ENCODE measurements at regions not wholly inside any gene's neighbourhood (a gene's known extent, or its start where the extent isn't known, plus 50 kb on each side); places are given as distances from the start of the nearest gene placed in this dataset.
"Not testable (repeated sequence)": the region's sequence is repeated elsewhere in the genome, so short reads cannot be mapped to it uniquely, and the experiment has no call there.

DNA sequence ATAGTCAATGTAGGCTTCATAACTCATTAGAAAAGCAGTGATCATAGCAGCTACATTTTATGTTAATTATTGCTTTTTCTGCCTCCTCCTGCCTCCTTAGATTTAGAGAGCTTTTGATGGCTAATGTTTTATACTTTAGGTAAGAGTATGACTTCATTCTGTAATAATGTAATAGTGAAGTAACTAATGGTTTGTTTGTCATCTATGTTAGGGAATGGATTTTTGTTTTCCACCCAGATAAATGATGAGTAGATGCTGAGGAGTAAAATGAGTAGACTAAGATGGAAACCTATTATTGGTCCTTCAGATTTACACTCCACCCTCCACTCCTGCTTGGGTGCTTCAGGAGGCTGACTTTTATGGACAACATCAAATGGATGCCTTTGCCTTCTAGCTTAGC lies 170.6 kb downstream of the CTH start:
- intact Hi-C loops (cut with micrococcal nuclease) = no loop called here
- DNase-seq (ENCODE audit: low spot score) = no peak
- no peak overlapping the region for H3K27ac Mint-ChIP-seq
- H3K4me3 Mint-ChIP-seq = no peak overlapping the region
- no peaks in the 10 kb centered on the region for H3K9me3 Mint-ChIP-seq
- no peaks in the 10 kb centered on the region for H3K36me3 Mint-ChIP-seq (ENCODE audit: low read depth)
- H3K27me3 Mint-ChIP-seq (ENCODE audit: insufficient read depth) = peaks cover 2% of the 10 kb centered on the region
- H3K4me1 Mint-ChIP-seq (ENCODE audit: low read depth) = no peaks in the 10 kb centered on the region

DNA sequence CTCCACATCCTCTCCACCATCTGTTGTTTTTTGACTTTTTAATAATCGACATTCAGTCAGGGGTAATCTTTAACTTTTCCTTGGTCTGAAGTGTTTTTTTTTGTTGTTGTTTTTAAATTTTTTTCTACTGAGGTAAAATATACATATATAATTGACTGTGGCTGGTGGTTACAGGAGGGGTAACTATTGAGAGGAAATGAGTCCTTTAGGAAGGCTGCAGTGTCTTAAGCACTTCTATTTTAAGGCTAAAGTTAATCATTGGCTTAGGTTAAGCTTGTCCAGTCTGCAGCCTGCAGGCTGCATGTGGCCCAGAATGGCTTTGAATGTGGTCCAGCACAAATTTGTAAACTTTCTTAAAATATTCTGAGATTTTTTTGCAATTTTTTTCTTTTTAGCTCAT lies 172.5 kb downstream of the CTH start:
- Mint-ChIP-seq H3K9me3 (no peaks in the 10 kb centered on the region), H3K36me3 (ENCODE audit: low read depth) (no peaks in the 10 kb centered on the region), H3K27ac (no peak overlapping the region), H3K4me3 (no peak overlapping the region), H3K4me1 (ENCODE audit: low read depth) (no peaks in the 10 kb centered on the region), H3K27me3 (ENCODE audit: insufficient read depth) (peaks cover 2% of the 10 kb centered on the region)
- intact Hi-C loops (cut with micrococcal nuclease) = no loop called here
- no peak for DNase-seq (ENCODE audit: low spot score)

GRCh38 chr1:70586046-70586445 lies 175.0 kb downstream of the CTH start:
- no peak for DNase-seq (ENCODE audit: low spot score)
- H3K36me3 Mint-ChIP-seq (ENCODE audit: low read depth) = no peaks in the 10 kb centered on the region
- intact Hi-C loops (cut with micrococcal nuclease) = no loop called here
- no peak overlapping the region for H3K4me3 Mint-ChIP-seq
- H3K9me3 Mint-ChIP-seq = no peaks in the 10 kb centered on the region
- no peaks in the 10 kb centered on the region for H3K4me1 Mint-ChIP-seq (ENCODE audit: low read depth)
- H3K27me3 Mint-ChIP-seq (ENCODE audit: insufficient read depth) = peaks cover 2% of the 10 kb centered on the region
- H3K27ac Mint-ChIP-seq = no peak overlapping the region

- Mint-ChIP-seq H3K4me1 (ENCODE audit: low read depth) (no peaks in the 10 kb centered on the region), H3K4me3 (no peak overlapping the region), H3K9me3 (no peaks in the 10 kb centered on the region), H3K36me3 (ENCODE audit: low read depth) (no peaks in the 10 kb centered on the region), H3K27me3 (ENCODE audit: insufficient read depth) (peaks cover 2% of the 10 kb centered on the region), H3K27ac (no peak overlapping the region)
- DNase-seq (ENCODE audit: low spot score) = no peak
- intact Hi-C loops (cut with micrococcal nuclease) = no loop called here
Observed at GRCh38 chr1:70587872-70588366, 176.9 kb downstream of the CTH start.

- intact Hi-C loops (cut with micrococcal nuclease); H3K4me3 Mint-ChIP-seq; H3K27me3 Mint-ChIP-seq (ENCODE audit: insufficient read depth); H3K27ac Mint-ChIP-seq; H3K36me3 Mint-ChIP-seq (ENCODE audit: low read depth); H3K4me1 Mint-ChIP-seq (ENCODE audit: low read depth); H3K9me3 Mint-ChIP-seq; DNase-seq (ENCODE audit: low spot score): not testable (repeated sequence)
Observed at GRCh38 chr1:70593551-70593950, 182.5 kb downstream of the CTH start.

- Mint-ChIP-seq H3K36me3 (ENCODE audit: low read depth) (no peaks in the 10 kb centered on the region), H3K27ac (no peak overlapping the region), H3K4me1 (ENCODE audit: low read depth) (no peaks in the 10 kb centered on the region), H3K27me3 (ENCODE audit: insufficient read depth) (no peaks in the 10 kb centered on the region), H3K9me3 (no peaks in the 10 kb centered on the region), H3K4me3 (no peak overlapping the region)
- no peak for DNase-seq (ENCODE audit: low spot score)
- intact Hi-C loops (cut with micrococcal nuclease) = no loop called here
Observed at GRCh38 chr1:70608815-70609214, 197.7 kb downstream of the CTH start.

GRCh38 chr1:70610164-70610563 lies 199.1 kb downstream of the CTH start:
- H3K36me3 Mint-ChIP-seq (ENCODE audit: low read depth); intact Hi-C loops (cut with micrococcal nuclease); H3K27me3 Mint-ChIP-seq (ENCODE audit: insufficient read depth); H3K27ac Mint-ChIP-seq; H3K4me3 Mint-ChIP-seq; H3K9me3 Mint-ChIP-seq; H3K4me1 Mint-ChIP-seq (ENCODE audit: low read depth); DNase-seq (ENCODE audit: low spot score): not testable (repeated sequence)

DNA sequence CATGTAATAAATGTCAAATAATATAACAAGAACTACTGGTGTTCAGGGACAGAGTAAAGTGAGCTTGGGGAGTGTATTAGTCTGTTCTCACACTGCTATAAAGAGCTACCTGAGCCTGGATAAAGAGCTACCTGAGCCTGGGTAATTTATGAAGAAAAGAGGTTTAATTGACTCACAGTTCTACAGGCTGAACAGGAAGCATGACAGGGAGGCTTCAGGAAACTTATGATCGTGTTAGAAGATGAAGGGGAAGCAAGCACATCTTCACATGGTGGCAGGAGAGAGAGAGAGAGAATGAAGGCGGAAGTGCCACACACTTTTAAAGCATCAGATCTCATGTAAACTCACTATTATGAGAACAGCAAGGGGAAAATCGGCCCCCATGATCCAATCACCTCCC lies 205.9 kb downstream of the CTH start:
- no peak overlapping the region for H3K4me3 Mint-ChIP-seq
- H3K9me3 Mint-ChIP-seq = peaks cover 5% of the 10 kb centered on the region
- intact Hi-C loops (cut with micrococcal nuclease) = no loop called here
- H3K27ac Mint-ChIP-seq = no peak overlapping the region
- H3K36me3 Mint-ChIP-seq (ENCODE audit: low read depth) = no peaks in the 10 kb centered on the region
- H3K4me1 Mint-ChIP-seq (ENCODE audit: low read depth) = no peaks in the 10 kb centered on the region
- H3K27me3 Mint-ChIP-seq (ENCODE audit: insufficient read depth) = peaks cover 1% of the 10 kb centered on the region
- no peak for DNase-seq (ENCODE audit: low spot score)

DNA sequence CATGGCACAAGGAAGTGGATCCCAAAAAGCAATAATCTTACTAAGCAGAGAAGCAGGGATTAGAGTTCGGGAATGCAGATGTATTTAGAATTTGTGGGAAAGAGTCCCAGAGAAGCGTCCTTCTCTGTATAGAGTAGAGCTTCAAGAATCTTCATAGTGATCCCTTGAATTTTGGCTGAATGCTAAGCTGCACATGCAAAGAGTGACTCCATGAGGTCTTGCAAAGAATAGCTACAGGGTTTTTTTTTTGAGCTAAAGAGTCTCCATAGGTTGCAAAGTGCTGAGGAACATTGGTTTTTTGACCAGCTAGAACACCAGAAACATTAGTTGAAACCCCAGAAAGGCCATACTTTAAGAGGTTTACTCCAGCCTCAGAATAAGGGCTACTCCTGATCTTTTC lies 206.7 kb downstream of the CTH start:
- peaks cover 1% of the 10 kb centered on the region for H3K27me3 Mint-ChIP-seq (ENCODE audit: insufficient read depth)
- H3K27ac Mint-ChIP-seq = no peak overlapping the region
- no peak overlapping the region for H3K4me3 Mint-ChIP-seq
- no peaks in the 10 kb centered on the region for H3K4me1 Mint-ChIP-seq (ENCODE audit: low read depth)
- no peak for DNase-seq (ENCODE audit: low spot score)
- H3K9me3 Mint-ChIP-seq = peaks cover 5% of the 10 kb centered on the region
- intact Hi-C loops (cut with micrococcal nuclease) = no loop called here
- no peaks in the 10 kb centered on the region for H3K36me3 Mint-ChIP-seq (ENCODE audit: low read depth)

GRCh38 chr1:70627910-70628309 lies 216.8 kb downstream of the CTH start:
- H3K9me3 Mint-ChIP-seq = peaks cover 3% of the 10 kb centered on the region
- H3K27ac Mint-ChIP-seq = no peak overlapping the region
- no peaks in the 10 kb centered on the region for H3K4me1 Mint-ChIP-seq (ENCODE audit: low read depth)

GRCh38 chr1:70628973-70629372 lies 217.9 kb downstream of the CTH start:
- no peak overlapping the region for H3K27ac Mint-ChIP-seq

More at GRCh38 chr1:70627910-70628309, 216.8 kb downstream of the CTH start:
- intact Hi-C loops (cut with micrococcal nuclease) = no loop called here
- H3K36me3 Mint-ChIP-seq (ENCODE audit: low read depth) = no peaks in the 10 kb centered on the region
- DNase-seq (ENCODE audit: low spot score) = no peak
- no peak overlapping the region for H3K4me3 Mint-ChIP-seq
- no peaks in the 10 kb centered on the region for H3K27me3 Mint-ChIP-seq (ENCODE audit: insufficient read depth)

GRCh38 chr1:70633004-70633403 lies 221.9 kb downstream of the CTH start:
- H3K36me3 Mint-ChIP-seq (ENCODE audit: low read depth) = no peaks in the 10 kb centered on the region
- no peak for DNase-seq (ENCODE audit: low spot score)
- intact Hi-C loops (cut with micrococcal nuclease) = no loop called here

More at GRCh38 chr1:70628973-70629372, 217.9 kb downstream of the CTH start:
- intact Hi-C loops (cut with micrococcal nuclease) = no loop called here
- no peak for DNase-seq (ENCODE audit: low spot score)
- Mint-ChIP-seq H3K9me3 (peaks cover 3% of the 10 kb centered on the region), H3K27me3 (ENCODE audit: insufficient read depth) (no peaks in the 10 kb centered on the region), H3K36me3 (ENCODE audit: low read depth) (no peaks in the 10 kb centered on the region), H3K4me3 (no peak overlapping the region), H3K4me1 (ENCODE audit: low read depth) (no peaks in the 10 kb centered on the region)

DNA sequence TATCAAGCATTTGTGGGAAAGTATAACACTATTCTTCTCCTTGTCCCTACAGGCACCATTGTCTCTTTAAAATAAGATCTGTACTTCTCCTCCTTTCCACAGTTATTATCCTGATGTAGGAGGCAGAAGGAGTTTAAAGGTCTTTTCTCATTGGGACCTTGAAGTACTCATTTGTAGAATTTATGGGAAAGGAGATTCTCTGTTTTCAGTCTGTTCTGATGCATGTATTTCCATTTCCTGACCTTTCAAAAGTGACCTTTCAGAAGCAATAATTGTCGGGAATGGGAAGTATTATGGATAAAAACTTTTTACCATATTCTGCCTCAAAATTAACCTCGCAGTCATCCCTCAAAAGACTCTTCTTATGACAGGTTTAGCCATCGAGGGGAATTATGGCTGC lies 224.8 kb downstream of the CTH start:
- peaks cover 4% of the 10 kb centered on the region for H3K27me3 Mint-ChIP-seq (ENCODE audit: insufficient read depth)
- no peak for DNase-seq (ENCODE audit: low spot score)
- intact Hi-C loops (cut with micrococcal nuclease) = no loop called here
- no peak overlapping the region for H3K27ac Mint-ChIP-seq
- no peaks in the 10 kb centered on the region for H3K4me1 Mint-ChIP-seq (ENCODE audit: low read depth)
- no peak overlapping the region for H3K4me3 Mint-ChIP-seq
- no peaks in the 10 kb centered on the region for H3K9me3 Mint-ChIP-seq
- no peaks in the 10 kb centered on the region for H3K36me3 Mint-ChIP-seq (ENCODE audit: low read depth)

More at GRCh38 chr1:70633004-70633403, 221.9 kb downstream of the CTH start:
- Mint-ChIP-seq H3K4me1 (ENCODE audit: low read depth) (no peaks in the 10 kb centered on the region), H3K9me3 (no peaks in the 10 kb centered on the region), H3K4me3 (no peak overlapping the region), H3K27me3 (ENCODE audit: insufficient read depth) (peaks cover 4% of the 10 kb centered on the region), H3K27ac (no peak overlapping the region)

GRCh38 chr1:70641868-70642267 lies 230.8 kb downstream of the CTH start:
- Mint-ChIP-seq H3K27me3 (ENCODE audit: insufficient read depth) (no peaks in the 10 kb centered on the region), H3K9me3 (no peaks in the 10 kb centered on the region), H3K4me3 (no peak overlapping the region), H3K36me3 (ENCODE audit: low read depth) (no peaks in the 10 kb centered on the region), H3K4me1 (ENCODE audit: low read depth) (no peaks in the 10 kb centered on the region), H3K27ac (no peak overlapping the region)
- intact Hi-C loops (cut with micrococcal nuclease) = no loop called here
- no peak for DNase-seq (ENCODE audit: low spot score)
